Caki2 (cell line): ENCODE measurements at regions not wholly inside any gene's neighbourhood (a gene's known extent, or its start where the extent isn't known, plus 50 kb on each side); places are given as distances from the start of the nearest gene placed in this dataset.

Experiments used
- DNase-seq: peaks from one replicate; pipeline ENCODE4 v3.0.0-alpha.2; 2015; ENCODE audit warnings: low read depth
- in situ Hi-C: cut with HindIII; loops from 2 replicates; pipeline ENCODE4 v1.10.0; 2016; ENCODE audit warnings: low sequenced_read_pairs, low pct_unique_long_range_greater_than_20kb, mixed read lengths

DNA sequence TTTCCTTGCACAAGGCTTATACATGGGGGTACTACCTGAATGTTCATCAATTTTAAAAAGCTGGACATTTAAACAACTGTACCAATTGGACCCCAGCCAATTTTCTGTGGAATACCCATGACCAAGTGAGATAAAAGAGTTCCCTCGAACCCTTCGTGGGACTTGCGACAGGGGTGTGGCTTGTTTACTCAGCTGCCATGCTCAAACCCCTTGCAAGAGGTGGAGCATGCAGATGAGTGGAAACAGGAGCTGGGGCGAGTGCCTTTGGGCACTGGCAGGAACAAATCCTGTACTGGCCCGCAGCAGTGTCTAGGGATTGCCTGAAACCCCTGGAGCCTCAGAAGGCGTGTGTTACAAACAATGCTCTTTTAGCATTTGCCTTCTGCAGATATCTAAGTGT is 144.2 kb downstream of the PDHA2 start:
- DNase-seq, result no peak
- in situ Hi-C loops, result no loop called here

DNA sequence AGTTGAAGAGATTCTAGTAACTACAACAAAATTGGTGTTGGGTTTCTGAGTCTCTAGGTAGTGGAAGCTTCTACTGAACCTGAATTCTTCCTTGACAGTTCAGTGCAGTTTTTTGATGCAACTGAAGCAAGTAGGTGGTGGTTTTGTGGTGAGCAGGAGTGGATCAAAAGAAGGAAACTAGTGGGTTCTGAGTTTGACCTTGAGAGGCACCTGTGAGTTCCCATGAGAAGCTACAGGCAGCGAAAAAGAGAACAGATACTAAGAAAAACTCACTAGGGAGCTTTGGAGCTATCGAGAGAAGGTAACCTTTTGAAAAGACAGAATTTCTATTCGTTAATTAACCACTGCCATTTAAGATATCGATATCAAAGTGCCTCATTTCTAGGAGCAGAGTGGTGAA is 145.2 kb downstream of the PDHA2 start:
- in situ Hi-C loops, result no loop called here
- no peak for DNase-seq

DNA sequence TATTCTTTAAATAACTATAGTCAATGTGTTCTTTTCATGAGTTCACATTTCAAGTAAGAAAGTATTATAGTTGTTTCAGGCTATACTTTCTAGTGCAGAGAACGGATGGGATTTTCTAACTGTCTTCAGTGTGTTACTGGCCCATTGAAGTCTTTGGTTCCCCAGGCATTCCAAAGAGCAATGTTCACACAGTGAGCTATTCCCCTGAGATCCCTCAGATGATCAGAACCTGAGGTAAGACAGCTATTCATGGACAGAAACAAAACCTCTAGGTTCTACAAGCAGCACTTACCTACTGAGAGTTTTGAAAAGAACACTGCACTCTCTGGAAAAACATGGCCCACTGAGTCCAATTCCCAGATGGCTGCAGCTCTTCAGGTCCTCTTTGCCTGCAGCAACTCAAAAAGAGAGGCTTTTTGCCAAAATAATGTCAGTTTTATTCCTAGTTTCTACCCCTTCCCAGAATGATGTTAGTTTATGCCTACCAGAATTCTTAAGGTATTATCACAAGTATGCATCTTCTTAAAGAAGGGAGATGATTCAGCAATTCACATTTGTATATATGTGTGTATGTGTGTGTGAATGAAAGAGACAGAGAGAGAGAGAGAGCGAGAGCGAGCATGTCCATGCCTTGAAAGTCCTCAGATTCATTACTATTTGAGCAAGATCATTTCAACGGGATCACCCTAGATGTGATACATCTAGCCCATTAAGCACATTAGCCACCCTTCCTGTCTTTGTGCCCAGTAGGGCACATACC is 146.1 kb downstream of the PDHA2 start:
- in situ Hi-C loops, result no loop called here

DNA sequence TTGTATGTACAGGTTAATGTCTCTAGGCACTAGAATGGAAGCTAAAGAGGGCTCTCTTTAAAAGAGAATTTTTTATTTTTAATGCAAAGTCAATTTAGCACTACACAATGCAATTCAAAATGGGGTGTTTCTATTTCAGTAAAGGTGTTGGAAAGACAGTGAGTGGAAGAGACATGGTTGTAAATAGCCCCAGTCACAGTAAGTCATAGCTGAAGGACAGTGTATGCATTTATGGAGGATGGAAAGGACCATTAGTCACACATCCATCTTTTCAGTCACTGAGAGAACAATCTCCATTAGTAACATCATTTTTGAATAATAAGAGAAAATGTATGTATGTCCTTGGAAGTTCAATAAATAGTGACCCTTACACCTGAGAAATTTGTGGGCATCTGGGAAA is 148.0 kb downstream of the PDHA2 start:
- in situ Hi-C loops, result no loop called here
- DNase-seq, result no peak

More for the DNA sequence above, 146.1 kb downstream of the PDHA2 start:
- DNase-seq, result no peak

DNA sequence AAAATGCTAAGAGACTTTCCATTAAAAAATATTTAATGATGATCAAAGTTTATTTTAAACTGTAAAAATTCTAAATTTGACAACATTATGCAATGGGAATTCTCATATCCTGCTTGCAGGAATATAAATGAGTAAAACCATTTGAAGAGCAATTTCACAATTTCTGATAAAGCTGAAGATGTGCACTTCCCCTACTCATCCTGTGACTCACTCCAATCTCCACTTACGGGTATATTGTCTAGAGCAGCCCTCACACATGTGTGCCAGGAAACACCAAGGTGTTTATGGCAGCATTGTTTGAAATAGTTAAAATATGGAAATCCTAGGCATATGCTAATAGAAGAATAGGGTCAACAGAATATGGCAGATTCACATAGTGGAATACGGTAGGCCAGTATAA is 158.4 kb downstream of the PDHA2 start:
- in situ Hi-C loops, result no loop called here
- DNase-seq, result no peak

DNA sequence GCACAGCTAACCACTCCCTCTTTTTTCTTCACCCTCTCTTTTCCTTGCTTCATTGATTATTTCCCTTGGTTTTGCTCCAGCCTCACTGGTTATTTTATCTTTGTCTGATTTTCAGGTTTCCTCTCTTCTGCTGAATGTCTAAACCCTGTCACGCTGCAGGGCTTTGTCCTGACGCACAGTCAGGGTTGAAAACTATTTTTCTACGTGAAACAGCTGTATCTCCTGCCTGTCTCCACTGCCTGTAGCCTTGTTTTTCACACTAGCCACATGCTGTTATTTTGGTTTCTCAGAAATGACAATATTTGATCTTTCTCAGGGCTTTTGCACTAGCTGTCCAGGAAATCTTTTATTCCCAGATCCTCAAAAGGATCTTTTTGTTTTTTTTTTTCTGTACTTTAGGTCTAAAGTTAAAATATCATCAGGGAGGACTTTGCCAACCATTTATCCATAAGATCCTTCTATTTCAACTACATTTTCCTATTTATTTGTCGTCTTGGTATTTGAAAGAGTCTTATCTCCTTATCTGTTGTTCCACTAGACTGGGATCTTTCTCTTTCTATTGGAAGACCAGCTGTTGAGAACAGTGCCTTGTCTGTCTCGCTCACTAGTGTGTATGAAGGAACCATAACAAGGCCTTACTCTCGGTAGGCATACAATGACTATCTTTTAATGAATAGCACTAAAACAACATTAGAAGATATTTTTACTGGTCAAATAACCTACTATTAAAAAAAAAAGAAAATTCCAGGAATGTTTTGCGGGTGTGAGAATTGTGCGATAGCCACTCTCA is 164.3 kb downstream of the PDHA2 start:
- in situ Hi-C loops, result no loop called here
- peak; percentile 10 for DNase-seq

DNA sequence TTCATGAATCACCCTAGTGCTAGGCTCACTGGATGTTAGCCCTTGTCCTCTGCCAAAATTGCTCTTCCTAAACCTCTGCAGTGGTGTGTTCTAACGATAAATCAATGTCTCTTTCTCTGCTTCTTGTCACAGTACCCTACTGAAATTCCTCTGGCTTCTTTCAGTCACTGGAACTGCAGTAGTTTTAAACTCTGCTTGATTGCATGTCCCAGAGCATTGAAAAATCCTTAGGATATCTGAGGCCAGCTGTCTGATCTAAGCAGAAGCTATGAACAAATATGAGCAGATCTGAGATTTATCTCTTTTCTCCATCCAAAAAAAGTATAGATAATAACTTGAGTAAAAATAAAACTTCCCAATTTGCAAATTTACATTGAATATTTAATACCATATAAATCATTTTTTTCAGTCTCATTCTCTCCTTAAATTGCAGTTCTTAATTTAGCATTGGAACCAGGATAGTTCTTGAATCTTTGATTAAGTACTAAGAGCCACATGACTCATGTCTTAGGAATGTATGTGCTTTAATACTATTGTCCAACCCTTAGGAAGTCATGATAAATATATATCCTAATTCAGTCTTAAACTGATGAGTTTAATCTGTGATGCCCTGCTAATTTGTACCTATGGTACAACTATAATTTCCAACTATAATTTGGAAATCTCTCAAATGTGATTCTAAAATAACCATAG is 169.7 kb downstream of the PDHA2 start:
- in situ Hi-C loops, result no loop called here
- no peak for DNase-seq

DNA sequence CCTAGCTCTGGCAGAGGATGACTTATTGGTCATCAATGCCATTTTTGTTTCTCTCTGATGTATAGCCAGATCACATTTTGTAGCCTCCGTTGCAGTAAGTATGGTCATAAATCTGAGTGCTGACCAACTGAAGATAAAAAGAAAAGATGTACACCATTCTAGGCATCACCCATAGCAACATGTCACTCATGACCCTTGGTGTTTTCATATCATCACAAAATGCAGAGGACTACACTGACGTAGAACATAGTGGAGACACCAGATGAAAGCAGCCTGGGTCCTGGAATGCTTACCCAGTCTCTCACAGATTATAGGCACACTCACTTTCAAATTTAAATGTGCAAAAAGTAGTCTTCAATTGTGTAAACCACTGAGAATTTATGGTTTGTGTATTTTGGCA is 172.8 kb downstream of the PDHA2 start:
- DNase-seq, result no peak
- in situ Hi-C loops, result no loop called here

DNA sequence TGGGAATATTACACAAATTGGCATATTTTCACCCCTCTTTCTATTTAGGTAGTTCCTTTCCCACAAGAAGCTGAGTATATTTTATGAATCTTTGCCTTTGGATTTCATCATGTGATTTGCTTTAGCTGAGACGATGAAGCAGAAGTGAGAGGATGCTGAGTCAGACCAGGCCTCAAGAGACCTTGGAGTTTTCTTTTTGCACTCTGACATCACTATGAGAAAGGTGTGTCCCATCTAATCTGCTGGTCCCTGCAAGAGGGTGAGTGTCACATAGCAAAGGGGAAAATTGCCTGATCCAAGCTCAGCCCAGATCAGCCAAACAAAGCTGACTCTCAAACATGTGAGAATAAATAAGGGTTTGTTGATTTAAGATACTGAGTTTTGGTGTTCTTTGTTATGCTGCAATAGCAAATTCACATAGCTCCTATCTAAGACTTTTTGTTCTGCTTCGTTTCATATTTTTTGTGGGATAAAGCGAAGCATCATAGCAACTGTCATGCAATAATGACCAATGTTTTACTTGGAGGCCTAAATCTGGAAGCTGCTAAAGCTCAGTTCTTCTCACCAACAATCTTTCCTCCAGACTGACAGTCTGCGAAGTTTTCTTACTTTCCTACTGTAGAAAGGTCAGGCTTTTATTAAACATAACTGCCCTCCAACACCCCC is 176.9 kb downstream of the PDHA2 start:
- DNase-seq, result peak; percentile 22

DNA sequence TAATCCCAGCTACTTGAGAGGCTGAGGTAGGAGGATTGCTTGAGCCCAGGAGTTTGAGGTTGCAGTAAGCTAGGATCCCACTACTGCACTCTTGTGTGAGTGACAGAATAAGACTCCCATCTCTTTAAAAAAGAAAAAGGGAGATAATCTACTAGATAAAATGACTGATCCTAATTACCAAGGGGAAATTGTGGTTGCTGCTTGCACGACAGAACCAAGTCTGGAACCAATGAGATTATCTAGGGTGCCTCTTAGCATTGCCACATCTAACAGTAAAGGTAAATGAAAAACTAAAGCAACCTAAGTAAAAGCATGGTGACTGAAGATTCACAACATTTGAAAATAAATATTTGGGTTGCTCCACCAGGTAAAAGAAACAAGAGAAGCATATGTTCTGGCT is 185.1 kb downstream of the PDHA2 start:
- in situ Hi-C loops, result no loop called here
- no peak for DNase-seq

More for the DNA sequence above, 176.9 kb downstream of the PDHA2 start:
- in situ Hi-C loops, result no loop called here

DNA sequence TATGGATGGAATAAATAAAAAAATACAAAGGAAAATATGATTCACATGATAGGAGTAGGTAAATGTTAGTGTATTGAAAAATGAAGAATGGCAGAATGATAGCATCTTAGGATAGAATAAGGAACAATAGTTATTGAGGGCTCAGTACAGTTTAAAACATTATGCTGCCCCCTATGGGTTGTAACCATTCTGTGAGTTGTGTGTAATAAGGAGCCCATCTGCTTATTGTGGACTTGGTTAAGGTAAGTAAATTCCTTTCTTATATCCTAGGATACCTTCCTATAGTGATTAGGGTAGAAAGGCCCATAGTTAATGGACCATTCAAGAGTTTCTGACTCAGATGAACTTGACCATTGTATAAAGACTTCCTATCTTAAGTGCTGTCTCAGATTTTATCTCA is 195.8 kb downstream of the PDHA2 start:
- in situ Hi-C loops, result no loop called here
- no peak for DNase-seq

DNA sequence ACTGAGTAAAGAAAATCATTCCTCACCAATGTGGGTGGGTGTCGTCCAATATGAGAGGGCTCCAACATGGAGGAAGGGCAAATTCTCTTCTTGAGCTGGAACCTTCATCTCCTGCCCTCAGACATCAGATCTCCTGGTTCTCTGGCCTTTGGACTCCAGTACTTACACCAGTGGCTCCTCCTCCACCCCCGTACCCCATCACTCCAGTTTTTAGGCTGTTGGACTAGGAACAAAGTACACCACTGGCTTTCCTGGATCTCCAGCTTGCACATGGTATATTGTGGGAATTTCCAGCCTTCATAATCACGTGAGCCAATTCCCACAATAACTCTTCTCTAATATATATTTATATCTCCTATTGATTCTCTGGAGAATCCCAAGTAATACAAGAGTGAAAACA is 196.9 kb downstream of the PDHA2 start:
- in situ Hi-C loops, result no loop called here
- no peak for DNase-seq

DNA sequence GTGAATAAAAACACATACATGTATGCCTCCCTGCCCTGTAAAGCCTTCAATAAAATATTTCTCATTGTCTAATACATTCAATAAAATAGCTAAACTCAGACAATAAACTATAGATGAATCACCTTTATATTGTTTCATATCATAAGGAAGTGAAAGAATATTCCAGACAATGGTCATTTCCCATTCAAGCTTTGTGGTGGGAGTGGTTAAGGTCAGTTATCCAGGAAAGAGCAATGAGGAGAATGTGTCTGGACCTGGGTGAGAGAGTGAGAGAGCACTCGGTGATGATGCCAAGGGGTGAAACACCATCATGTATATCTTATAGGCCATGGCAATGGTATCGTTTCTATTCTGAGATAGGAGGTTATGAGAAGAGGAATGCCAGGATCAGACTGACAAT is 197.8 kb downstream of the PDHA2 start:
- DNase-seq, result no peak
- in situ Hi-C loops, result no loop called here

DNA sequence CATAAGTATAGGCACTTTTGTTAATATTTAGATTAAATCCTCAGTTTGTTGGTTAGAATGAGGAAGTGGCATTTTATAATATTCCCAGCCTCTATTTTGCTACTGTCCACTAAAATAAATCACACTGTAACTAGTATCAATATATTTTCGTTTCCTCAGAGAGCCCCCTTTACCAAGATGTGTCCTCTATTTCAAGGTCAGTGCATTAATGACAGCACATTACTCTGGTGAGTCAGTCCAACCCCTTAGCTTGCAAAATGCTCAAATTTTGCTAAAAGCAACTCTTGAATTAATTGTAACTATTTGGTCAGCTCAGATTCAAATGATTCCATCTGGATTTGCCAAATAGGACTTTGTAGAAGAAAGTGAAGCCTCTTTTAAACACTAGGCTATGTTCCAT is 199.3 kb downstream of the PDHA2 start:
- no peak for DNase-seq
- in situ Hi-C loops, result no loop called here

DNA sequence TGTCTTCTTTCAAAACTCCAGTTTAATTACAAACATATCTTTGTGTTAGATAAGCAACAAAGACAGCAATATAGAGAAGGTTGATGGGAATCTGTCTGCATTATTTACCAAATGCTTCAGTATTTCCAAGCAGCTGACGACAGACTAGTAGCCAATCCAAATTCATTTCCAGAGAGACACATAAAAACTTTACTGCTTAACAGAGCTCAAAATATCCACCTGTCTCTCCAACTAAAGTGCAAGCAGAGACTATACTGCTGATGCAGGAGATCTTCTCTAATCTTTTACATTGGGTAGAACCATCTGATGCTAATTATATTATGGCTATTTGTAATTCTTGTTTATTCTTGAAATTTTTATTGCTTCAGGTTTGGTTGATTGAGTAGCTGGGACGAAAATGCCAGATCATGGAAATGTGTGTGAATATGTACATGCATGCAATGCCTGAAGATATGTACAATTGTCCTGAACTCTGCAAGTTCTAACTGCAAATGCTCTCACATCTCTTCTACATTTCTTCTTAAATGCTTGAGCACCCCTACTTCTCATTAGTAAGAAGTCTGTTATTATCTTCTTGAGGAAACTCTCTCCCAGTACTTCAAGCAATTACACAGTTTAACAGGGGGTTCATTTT is 200.0 kb downstream of the PDHA2 start:
- in situ Hi-C loops, result no loop called here
- no peak for DNase-seq

DNA sequence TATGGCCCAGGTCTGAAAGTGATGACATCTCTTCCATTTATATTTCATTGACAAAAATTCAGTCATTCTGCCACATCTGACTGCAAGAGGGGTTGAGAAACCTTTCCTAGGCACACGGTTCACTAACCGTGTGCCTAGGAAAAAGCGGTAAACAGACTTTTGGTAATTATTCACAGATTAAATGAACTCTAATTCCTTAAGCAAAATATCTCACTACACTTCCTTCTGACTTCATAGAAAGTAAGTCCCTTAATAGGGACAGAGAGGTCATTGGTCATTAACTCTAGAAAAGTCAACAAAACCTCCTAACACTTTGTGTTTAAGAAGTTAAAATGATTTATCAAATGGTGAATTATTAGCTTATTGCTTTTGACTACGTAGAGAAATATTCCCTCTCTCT is 205.1 kb downstream of the PDHA2 start:
- peak; percentile 43 for DNase-seq

DNA sequence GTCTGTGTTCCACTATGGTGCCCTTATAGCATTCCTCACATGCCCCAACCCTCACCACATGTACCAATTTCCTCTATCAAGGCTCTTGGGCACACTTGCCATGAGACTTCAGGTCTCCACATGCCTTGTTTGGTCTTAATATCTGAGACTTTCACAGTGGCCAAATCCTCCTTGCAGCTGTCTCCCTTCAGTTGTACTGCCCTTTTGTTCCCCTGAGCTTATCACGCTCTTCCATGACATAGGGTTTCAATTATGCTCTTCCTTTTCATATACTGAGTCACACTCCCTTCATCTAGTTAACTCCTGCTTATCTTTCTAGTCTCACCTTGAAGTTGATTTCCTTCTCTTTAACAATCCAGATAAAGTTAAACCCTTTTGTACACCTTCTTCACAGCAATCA is 212.9 kb downstream of the PDHA2 start:
- in situ Hi-C loops, result no loop called here

More for the DNA sequence above, 205.1 kb downstream of the PDHA2 start:
- in situ Hi-C loops, result no loop called here

DNA sequence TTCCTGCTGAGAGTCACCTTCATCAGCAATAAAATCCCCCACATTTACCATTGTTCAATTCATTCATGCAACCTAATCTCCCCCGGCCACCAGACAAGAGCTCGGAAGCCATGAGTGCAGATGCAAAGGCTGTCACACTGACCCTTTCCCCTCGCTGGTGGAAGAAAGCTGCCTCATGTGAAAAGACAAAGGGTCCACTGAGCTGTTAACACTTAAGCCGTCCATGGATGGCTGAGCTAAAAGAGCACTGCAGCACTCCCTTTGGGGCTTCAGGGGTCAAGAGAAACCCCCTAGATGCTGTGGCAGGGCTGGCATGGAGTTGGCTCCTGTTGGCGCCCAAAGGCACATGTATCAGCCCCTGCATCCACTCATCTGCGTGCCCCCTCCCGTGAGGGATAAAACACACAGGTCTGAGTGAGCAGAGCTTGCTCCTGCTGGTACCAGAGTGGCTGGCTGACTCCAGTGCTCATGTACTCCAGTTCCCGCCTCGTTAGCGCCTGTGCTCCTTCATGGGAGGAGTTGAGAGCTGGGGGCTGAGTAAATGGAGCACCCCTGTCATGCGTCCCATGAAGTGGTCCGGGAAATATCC is 216.5 kb downstream of the PDHA2 start:
- DNase-seq, result no peak
- in situ Hi-C loops, result no loop called here

More for the DNA sequence above, 212.9 kb downstream of the PDHA2 start:
- no peak for DNase-seq
